Glutamatergic neuron (in vitro differentiated cells): ENCODE measurements at regions not wholly inside any gene's neighbourhood (a gene's known extent, or its start where the extent isn't known, plus 50 kb on each side); places are given as distances from the start of the nearest gene placed in this dataset.

Source experiments
- DNase-seq: peaks from one replicate; pipeline ENCODE4 v3.0.0; 2022
- H3K27ac Mint-ChIP-seq: one replicate; pipeline ENCODE4 v1.8.0; 2020; ENCODE audit warnings: mild to moderate bottlenecking, mixed read lengths, inconsistent platforms; ENCODE audit not compliant: unreplicated experiment
- H3K27me3 Mint-ChIP-seq: one replicate; pipeline ENCODE4 v1.8.0; 2020; ENCODE audit warnings: mild to moderate bottlenecking, moderate library complexity, mixed read lengths, inconsistent platforms; ENCODE audit not compliant: unreplicated experiment
- H3K36me3 Mint-ChIP-seq: one replicate; pipeline ENCODE4 v1.8.0; 2020; ENCODE audit warnings: mild to moderate bottlenecking, mixed read lengths, inconsistent platforms; ENCODE audit not compliant: unreplicated experiment
- H3K4me1 Mint-ChIP-seq: one replicate; pipeline ENCODE4 v1.8.0; 2020; ENCODE audit warnings: mild to moderate bottlenecking, low read depth, mixed read lengths, inconsistent platforms; ENCODE audit not compliant: unreplicated experiment
- H3K4me3 Mint-ChIP-seq: one replicate; pipeline ENCODE4 v1.8.0; 2020; ENCODE audit warnings: mild to moderate bottlenecking, mixed read lengths, inconsistent platforms; ENCODE audit not compliant: unreplicated experiment
- H3K9me3 Mint-ChIP-seq: one replicate; pipeline ENCODE4 v1.8.0; 2020; ENCODE audit warnings: mild to moderate bottlenecking, moderate library complexity, mixed read lengths, inconsistent platforms; ENCODE audit not compliant: unreplicated experiment
- TF ChIP-seq, protein P1 (sequence below): fragments of 200-600 bp; sonication (generic); IDR thresholded peaks from one replicate; pipeline ENCODE4 v1.5.0; 2021; ENCODE audit not compliant: partially characterized antibody, unreplicated experiment

DNA sequence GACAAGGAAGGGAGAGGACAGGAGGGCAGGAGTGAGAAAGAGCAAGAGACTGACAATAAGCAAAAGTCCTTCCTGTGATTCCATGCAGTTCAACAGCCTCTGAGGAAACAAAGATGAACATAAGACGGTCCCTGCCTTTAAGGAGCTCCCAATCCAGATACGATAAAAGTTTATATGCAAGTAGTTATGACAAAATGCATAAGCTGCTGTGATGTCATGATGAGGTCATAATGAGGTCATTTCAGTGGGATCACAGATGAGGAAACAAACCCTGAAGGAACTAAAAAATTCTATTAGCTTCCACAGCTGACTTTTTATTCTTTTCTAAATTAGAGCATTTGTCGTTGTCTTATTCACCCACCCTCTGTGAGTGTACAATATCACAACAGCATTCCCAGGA, 458.5 kb upstream of the ACVR2A start:
- no peak for DNase-seq
- Mint-ChIP-seq H3K27ac (no peak overlapping the region), H3K4me3 (no peak overlapping the region)

DNA sequence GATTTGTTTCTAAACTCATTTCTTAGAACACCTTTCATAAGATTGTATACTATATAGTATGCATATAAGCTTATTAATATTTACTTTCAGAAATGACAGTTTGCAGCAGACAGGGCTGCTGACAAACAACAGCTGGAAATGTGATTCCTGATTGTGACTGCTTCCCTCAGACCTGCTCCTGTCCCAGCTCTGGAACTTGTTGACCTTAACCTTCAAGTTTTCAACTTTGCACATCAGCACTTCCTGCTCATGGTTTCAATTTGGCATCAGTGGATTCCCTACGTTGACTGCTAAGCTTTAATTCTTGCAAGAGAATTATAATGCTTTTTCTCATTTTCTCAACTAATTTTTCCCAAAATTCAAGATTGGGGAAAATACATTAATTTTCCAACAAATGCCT, 459.2 kb upstream of the ACVR2A start:
- Mint-ChIP-seq H3K36me3 (no peaks in the 10 kb centered on the region), H3K4me3 (no peak overlapping the region), H3K27me3 (no peaks in the 10 kb centered on the region), H3K27ac (no peak overlapping the region), H3K9me3 (no peaks in the 10 kb centered on the region), H3K4me1 (peaks cover 2% of the 10 kb centered on the region)
- TF ChIP-seq, protein P1, sequence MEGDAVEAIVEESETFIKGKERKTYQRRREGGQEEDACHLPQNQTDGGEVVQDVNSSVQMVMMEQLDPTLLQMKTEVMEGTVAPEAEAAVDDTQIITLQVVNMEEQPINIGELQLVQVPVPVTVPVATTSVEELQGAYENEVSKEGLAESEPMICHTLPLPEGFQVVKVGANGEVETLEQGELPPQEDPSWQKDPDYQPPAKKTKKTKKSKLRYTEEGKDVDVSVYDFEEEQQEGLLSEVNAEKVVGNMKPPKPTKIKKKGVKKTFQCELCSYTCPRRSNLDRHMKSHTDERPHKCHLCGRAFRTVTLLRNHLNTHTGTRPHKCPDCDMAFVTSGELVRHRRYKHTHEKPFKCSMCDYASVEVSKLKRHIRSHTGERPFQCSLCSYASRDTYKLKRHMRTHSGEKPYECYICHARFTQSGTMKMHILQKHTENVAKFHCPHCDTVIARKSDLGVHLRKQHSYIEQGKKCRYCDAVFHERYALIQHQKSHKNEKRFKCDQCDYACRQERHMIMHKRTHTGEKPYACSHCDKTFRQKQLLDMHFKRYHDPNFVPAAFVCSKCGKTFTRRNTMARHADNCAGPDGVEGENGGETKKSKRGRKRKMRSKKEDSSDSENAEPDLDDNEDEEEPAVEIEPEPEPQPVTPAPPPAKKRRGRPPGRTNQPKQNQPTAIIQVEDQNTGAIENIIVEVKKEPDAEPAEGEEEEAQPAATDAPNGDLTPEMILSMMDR: no peak
- no peak for DNase-seq

More for the DNA sequence above, 458.5 kb upstream of the ACVR2A start:
- TF ChIP-seq, protein P1: no peak
- Mint-ChIP-seq H3K27me3 (no peaks in the 10 kb centered on the region), H3K36me3 (no peaks in the 10 kb centered on the region), H3K4me1 (peaks cover 2% of the 10 kb centered on the region), H3K9me3 (no peaks in the 10 kb centered on the region)

DNA sequence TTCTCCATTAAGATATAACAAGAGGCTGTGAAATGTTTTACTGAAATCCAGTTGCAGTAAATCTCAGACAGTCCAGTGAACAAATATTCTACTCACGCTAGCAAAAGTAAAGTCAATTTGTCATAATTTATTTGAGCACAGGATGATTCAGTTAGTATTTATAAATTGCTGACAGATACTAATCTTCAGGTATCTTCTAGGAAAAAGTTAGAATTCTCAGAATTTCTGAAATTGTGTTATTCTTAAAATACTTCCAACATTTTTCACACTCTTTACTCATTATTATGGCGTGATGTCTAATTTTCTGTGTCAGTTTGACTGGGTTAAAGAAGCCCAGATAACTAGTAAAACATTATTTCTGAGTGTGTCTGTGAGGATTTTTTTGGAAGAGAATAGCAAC, 460.2 kb upstream of the ACVR2A start:
- no peaks in the 10 kb centered on the region for H3K27me3 Mint-ChIP-seq
- no peak overlapping the region for H3K27ac Mint-ChIP-seq
- H3K4me3 Mint-ChIP-seq: no peak overlapping the region
- DNase-seq: no peak
- H3K36me3 Mint-ChIP-seq: no peaks in the 10 kb centered on the region
- peaks cover under 1% of the 10 kb centered on the region for H3K4me1 Mint-ChIP-seq
- TF ChIP-seq, protein P1: no peak
- no peaks in the 10 kb centered on the region for H3K9me3 Mint-ChIP-seq

DNA sequence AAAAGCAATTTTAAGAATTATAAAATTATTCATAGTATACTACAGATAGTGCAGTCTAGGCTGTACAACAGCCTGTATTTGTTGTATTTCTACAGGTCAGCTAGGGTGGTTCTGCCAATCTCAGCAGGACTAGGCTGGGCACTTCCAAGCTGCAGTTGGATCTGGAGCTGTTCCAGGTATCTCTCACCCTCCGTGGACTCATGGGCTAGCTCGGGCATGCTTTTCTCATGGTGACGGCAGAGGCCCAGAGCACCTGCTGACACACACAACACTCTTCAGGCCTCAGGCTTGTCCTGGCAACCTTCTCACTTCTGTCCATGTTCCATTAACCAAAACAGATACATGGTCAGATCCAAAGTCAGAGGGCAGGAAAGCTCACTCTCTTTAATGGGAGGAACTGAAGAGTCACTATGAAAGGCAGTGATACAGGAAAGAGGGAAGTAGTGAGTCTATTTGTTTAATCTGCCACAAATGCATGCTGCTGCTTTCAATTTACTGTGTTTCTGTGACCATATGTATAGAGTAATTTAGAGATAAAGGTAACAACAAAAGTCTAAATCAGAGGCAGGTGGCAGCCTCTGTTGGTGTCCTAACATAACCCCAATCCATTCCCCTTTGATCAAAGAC, 462.4 kb upstream of the ACVR2A start:
- TF ChIP-seq, protein P1: no peak
- DNase-seq: no peak
- no peaks in the 10 kb centered on the region for H3K27me3 Mint-ChIP-seq
- no peaks in the 10 kb centered on the region for H3K36me3 Mint-ChIP-seq
- no peaks in the 10 kb centered on the region for H3K9me3 Mint-ChIP-seq
- no peak overlapping the region for H3K27ac Mint-ChIP-seq
- no peak overlapping the region for H3K4me3 Mint-ChIP-seq
- H3K4me1 Mint-ChIP-seq: peaks cover 4% of the 10 kb centered on the region

DNA sequence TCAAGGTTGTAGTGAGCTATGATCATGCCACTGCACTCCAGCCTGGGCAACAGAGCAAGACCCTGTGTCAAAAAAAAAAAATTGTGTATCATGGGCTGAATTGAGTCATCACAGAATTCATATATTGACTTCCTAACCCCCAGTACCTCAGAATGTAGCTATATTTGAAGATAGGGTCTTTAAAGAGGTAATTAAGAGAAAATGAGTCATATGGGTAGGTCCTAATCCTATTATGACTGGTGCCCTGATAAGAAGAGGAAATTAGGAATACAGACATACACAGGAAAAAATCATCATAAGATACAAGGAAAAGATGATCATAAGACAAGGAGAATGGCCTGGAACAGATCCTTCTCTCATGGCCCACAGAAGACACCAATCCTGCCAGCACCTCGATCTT, 466.4 kb upstream of the ACVR2A start:
- Mint-ChIP-seq H3K4me1 (peaks cover 4% of the 10 kb centered on the region), H3K4me3 (no peak overlapping the region), H3K27me3 (no peaks in the 10 kb centered on the region), H3K36me3 (no peaks in the 10 kb centered on the region), H3K9me3 (no peaks in the 10 kb centered on the region), H3K27ac (no peak overlapping the region)
- no peak for DNase-seq
- TF ChIP-seq, protein P1: no peak
